BJ (cell line): ENCODE measurements at regions not wholly inside any gene's neighbourhood (a gene's known extent, or its start where the extent isn't known, plus 50 kb on each side); places are given as distances from the start of the nearest gene placed in this dataset.

Experiments
- CTCF ChIA-PET: fragments of 350-600 bp; formaldehyde crosslinking; extraction: SDS; loops from one replicate; lab custom pipeline; 2021; ENCODE audit warnings: antibody characterized with exemption, inconsistent platforms; lab: Yijun Ruan, JAX
- POLR2A ChIA-PET: fragments of 300-600 bp; sonication (Branson Sonifier 250); formaldehyde crosslinking; extraction: SDS; loops from one replicate; lab custom pipeline; 2021; ENCODE audit warnings: antibody characterized with exemption; lab: Charles Lee
- DNase-seq: peaks from one replicate; pipeline ENCODE4 v3.0.0-alpha.2; 2011; ENCODE audit warnings: low read depth
- H3K27me3 ChIP-seq: 2 replicates; pipeline ENCODE4 v1.6.0; 2011; ENCODE audit warnings: low read length; ENCODE audit not compliant: control insufficient read depth, insufficient read depth
- H3K36me3 ChIP-seq: 2 replicates; pipeline ENCODE4 v1.5.1; 2011; ENCODE audit warnings: low read length; ENCODE audit not compliant: control insufficient read depth, insufficient read depth
- H3K4me3 ChIP-seq: 2 replicates; pipeline ENCODE4 v1.5.1; 2011; ENCODE audit warnings: low read depth, mild to moderate bottlenecking, control low read depth, low read length
- CTCF ChIP-seq: IDR thresholded peaks from 2 replicates; pipeline ENCODE4 v1.5.1; 2011; ENCODE audit warnings: low read depth, mild to moderate bottlenecking, control low read depth, inconsistent platforms, low read length, moderate library complexity; ENCODE audit not compliant: insufficient read depth

GRCh38 chrX:51182545-51182944 lies 150.1 kb upstream of the NUDT10 start:
- ChIA-PET CTCF (no interaction called here), POLR2A (no interaction called here)
- H3K36me3 ChIP-seq = no peaks in the 10 kb centered on the region
- no peak for DNase-seq
- no peak overlapping the region for H3K4me3 ChIP-seq
- H3K27me3 ChIP-seq = no peaks in the 10 kb centered on the region
- no peak for TF ChIP-seq CTCF

GRCh38 chrX:51192104-51192503 lies 140.5 kb upstream of the NUDT10 start:
- no peak for TF ChIP-seq CTCF
- Histone ChIP-seq H3K36me3 (no peaks in the 10 kb centered on the region), H3K4me3 (no peak overlapping the region), H3K27me3 (no peaks in the 10 kb centered on the region)
- DNase-seq = no peak
- CTCF ChIA-PET = no interaction called here
- POLR2A ChIA-PET = no interaction called here

GRCh38 chrX:51215266-51215665 lies 117.4 kb upstream of the NUDT10 start:
- ChIA-PET CTCF (no interaction called here), POLR2A (no interaction called here)
- no peak overlapping the region for H3K4me3 ChIP-seq
- TF ChIP-seq CTCF = no peak
- H3K36me3 ChIP-seq = no peaks in the 10 kb centered on the region
- DNase-seq = no peak
- H3K27me3 ChIP-seq = no peaks in the 10 kb centered on the region

GRCh38 chrX:51215856-51216255 lies 116.8 kb upstream of the NUDT10 start:
- POLR2A ChIA-PET = no interaction called here
- no peaks in the 10 kb centered on the region for H3K27me3 ChIP-seq
- TF ChIP-seq CTCF = no peak
- CTCF ChIA-PET = no interaction called here
- H3K4me3 ChIP-seq = no peak overlapping the region
- DNase-seq = no peak
- no peaks in the 10 kb centered on the region for H3K36me3 ChIP-seq

GRCh38 chrX:51242212-51242611 lies 90.4 kb upstream of the NUDT10 start:
- ChIA-PET CTCF (no interaction called here), POLR2A (no interaction called here)
- no peak for TF ChIP-seq CTCF
- H3K36me3 ChIP-seq = no peaks in the 10 kb centered on the region
- DNase-seq = no peak
- H3K27me3 ChIP-seq = no peaks in the 10 kb centered on the region
- no peak overlapping the region for H3K4me3 ChIP-seq
